Activated naive CD8-positive, alpha-beta T cell treated with anti-CD3 and anti-CD28 coated beads, Interleukin-2, amount 50 U/mL, for 16 hours (primary cell): ENCODE measurements at regions not wholly inside any gene's neighbourhood (a gene's known extent, or its start where the extent isn't known, plus 50 kb on each side); places are given as distances from the start of the nearest gene placed in this dataset.

Source experiments
- DNase-seq: peaks from one replicate; pipeline ENCODE4 v3.0.0-alpha.2; 2020; ENCODE audit warnings: low read depth, low spot score

GRCh38 chr2:129882476-129882875 is 97.0 kb upstream of the RAB6C start:
- no peak for DNase-seq

DNA sequence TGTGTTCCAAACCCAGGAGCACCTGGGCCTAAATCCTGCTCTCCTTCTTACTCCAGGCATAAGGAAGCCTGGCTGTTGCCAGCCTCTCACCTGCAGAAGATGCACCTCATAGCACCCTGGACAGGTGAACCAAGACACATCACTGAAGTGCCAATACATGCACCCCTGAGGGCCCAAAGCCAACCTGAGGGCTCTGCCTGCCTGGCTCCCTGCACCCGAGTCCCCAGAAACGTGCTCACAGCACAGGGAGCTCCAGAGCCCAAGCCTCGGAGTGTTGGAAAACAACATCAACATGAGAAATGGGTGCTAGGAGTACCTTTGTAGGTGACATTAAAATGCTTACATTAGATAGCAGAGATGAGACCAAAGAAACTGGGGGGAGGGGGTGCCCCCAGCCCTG is 96.3 kb upstream of the RAB6C start:
- DNase-seq, result no peak

DNA sequence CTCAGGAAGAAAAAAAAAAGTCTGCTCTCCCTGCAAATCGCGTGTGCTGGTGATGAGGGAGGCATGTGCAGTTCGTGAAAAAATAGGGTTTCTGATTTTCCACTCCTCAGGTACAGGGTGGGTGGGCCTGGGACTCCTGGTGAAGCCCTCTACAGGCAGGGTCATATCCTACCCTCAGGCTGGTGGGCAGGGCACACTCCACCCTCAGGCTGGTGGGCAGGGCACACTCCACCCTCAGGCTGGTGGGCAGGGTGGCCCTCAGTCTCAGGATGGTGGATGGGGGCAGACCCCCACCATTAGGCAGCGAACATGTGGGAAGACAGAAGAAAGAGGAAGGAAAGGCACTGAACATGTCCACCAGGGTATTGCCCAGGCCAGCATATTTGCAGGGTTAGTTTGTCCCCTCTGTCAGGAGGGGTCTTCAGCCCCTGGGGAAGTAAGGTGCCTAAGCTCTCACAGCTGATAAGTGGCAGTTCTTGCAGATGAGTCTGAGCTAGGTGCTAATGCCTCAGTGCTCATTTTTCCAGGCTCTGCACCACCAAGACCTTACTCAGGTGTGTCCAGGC is 95.2 kb upstream of the RAB6C start:
- no peak for DNase-seq

DNA sequence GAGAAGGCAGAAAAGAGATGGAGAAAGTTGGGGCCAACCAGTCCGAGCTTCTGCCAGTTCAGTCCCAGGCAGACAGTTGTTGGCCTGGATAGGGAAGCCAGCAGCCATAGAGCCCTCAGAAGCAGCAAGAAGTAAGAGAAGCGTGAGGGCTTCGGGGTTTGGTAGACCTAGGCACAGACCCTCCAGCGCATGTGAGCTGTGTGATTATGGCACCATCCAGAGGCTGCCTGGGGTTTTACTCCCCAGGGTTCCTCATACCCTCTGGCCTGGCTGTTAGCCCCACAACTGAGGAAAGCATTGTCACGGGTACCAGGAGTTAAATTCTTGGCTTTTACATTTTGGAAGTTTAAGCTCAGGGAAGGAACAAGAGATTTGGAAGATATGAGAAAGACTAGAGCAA is 93.7 kb upstream of the RAB6C start:
- no peak for DNase-seq

GRCh38 chr2:129887688-129888266 is 91.7 kb upstream of the RAB6C start:
- no peak for DNase-seq

DNA sequence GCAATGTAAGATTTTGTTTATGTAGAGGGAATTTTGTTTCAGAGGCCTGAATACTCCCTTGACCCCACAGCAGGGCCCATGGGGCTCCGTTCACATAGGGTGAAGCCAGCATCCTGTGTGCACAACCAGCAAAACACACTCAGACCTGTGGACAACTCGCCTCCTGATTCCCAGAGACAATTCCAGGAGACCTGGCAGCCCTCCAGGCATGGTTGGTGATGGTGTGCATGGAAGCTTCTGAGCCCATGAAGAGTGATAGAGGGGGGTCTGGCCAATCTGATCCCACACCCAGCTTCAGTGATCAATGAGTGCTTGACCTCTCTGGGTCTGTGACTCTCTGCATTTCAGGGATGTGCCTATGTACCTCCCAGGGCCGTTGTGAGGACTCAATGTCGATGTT is 91.0 kb upstream of the RAB6C start:
- DNase-seq, result no peak

GRCh38 chr2:129888896-129889295 is 90.6 kb upstream of the RAB6C start:
- DNase-seq, result no peak

- no peak for DNase-seq
Observed at GRCh38 chr2:129891341-129892320, 87.8 kb upstream of the RAB6C start.

DNA sequence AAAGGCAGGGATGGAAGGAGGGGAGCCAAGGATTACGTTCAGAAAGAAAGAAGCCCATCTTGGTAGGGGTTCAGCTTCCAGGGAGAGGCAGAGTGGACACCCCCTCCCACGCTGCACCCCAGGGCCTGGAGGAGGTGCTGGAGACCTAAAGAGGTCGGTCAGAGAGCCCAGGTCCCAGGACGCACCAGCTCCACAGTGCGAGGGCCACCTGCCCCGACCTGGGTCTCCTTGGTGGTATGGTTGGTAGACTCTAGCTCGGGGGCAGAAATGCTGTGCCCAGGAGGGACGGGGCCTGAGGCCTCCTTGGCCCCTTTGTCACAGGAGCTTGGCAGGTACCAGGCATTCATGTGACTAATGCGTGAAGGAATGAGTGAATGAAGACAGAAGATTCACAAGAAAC is 87.1 kb upstream of the RAB6C start:
- no peak for DNase-seq

GRCh38 chr2:129892773-129893172 is 86.7 kb upstream of the RAB6C start:
- DNase-seq, result no peak

- DNase-seq, result no peak
Observed at GRCh38 chr2:129893244-129893643, 86.2 kb upstream of the RAB6C start.

GRCh38 chr2:129894616-129895015 is 84.8 kb upstream of the RAB6C start:
- DNase-seq, result no peak

DNA sequence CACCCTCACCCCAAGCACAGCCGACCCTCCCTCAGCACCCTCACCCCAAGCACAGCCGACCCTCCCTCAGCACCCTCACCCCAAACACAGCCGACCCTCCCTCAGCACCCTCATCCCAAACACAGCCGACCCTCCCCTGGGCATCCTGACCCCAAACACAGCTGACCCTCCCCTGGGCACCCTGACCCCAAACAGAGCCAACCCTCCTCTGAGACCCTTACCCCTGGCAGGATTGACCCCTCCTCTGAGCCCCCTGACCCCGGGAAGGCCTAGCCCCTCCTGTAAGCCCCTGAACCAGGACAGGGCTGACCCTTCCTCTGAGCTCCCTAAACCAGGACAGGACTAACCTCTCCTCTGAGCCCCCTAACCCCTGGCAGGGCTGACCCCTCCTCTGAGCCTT is 84.4 kb upstream of the RAB6C start:
- no peak for DNase-seq

DNA sequence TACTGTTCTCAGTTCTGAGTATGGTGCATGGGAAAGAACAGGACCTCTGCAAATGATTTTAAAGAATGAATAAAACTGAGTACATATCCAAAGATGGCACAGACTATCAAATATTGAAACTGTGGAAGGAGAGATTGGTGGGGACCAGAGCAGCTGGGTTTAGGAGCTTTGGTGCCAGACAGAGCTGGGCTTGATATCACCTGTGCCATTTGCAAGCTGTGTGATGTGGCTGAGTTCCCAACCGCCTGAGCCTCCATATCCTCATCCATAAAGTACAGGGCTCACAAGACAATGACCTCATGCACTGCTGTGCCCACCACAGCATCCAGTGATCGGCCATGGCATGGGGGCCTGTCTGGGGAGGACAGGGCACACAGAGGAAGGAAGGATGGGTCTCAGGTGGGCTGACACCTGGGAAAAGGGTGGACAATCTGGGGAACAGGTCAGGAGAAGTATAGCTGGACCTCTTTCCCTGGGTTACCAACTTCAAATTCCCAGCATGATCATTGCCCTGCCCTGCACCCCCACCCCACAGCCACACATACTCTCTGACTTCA is 83.9 kb upstream of the RAB6C start:
- no peak for DNase-seq

- DNase-seq, result no peak
Observed at GRCh38 chr2:129896226-129897100, 83.0 kb upstream of the RAB6C start.

DNA sequence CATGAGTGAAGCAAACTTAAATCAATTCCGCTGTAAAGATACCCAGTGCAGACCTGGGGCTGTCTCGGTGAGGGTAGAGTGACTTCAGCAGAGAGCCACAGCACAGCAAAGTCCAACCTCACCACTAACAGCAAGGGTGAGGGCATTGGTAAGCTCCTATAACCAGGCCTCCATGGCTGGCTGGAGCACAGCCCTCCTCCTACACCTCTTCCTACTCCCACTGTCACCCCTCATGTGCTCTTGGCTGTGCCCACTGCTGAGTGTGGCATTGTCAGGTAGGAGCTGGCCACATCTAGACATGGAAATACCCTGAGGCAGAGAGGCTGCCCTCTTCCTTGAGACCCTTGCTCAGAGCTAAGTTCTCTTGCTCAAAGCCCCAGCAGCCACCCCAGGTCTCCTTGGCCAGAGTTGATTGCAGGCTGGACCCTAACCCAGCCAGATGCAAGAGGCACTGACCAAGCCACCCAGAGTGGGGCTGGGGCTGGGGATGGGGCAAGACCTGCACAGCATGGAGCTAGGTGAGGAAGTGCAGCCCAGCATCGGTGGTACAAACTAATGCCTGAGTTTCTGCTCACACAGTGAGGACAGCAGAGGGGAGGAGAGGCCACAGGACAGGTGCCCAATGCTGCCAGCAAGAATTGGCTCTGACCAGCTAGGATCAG is 77.6 kb upstream of the RAB6C start:
- no peak for DNase-seq

GRCh38 chr2:129902731-129903585 is 76.5 kb upstream of the RAB6C start:
- DNase-seq, result no peak

DNA sequence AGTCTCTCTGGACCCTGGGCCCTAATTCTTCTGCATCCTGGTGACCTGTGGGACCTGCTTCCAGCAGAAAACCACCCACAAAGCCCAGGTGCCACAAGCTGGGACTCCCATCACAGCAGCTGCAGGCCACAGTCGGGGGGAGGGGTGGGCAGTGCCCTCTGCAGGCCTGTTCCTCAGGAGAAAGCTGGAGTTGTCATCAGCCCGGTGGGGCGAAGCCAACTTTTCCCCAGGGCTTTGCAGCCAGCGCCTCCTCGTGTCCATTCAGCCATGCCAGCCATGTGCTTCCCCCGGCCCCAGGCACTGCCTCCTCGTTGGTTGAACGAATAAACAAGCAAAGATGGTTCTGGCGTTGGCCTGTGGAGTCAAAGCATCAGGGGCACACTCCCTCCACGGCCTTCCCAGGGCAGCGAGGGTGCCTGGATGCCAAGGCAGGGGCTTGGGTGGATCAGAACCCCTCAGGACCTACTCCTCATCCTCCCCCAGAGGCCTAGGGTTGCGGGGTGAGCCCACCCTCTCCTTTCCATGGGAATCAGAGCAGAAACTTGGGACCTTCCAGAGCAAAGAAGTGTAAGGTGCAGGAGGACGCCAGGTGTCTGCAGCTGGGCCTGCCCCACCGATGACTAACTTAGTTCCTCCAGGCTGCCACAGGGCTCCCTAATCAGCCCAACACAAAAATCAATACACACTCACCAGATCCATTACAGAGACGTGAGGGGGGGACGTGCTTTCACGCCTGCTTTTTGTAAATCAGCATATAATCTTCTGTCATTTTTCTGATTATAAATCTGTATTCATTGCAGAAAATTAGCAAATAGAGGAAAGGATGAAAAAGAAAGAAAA is 75.7 kb upstream of the RAB6C start:
- DNase-seq, result no peak
